SK-N-SH treated with all-trans-retinoic acid at 6 μM for 48 hours (cell line): ENCODE measurements at regions not wholly inside any gene's neighbourhood (a gene's known extent, or its start where the extent isn't known, plus 50 kb on each side); places are given as distances from the start of the nearest gene placed in this dataset.

ENCODE experiments used
- ATAC-seq: fragments of 200-7000 bp; cut with Tn5 transposase; 3 replicates; pipeline ENCODE4 v1.9.1; 2020; ENCODE audit warnings: mild to moderate bottlenecking, moderate library complexity
- ARNTL ChIP-seq: fragments of 450-650 bp; formaldehyde crosslinking; IDR thresholded peaks from 2 replicates; pipeline ENCODE4 v1.5.0; 2020; ENCODE audit warnings: low read depth, mild to moderate bottlenecking, moderate library complexity, borderline replicate concordance
- BACH2 ChIP-seq: fragments of 250-450 bp; sonication (Bioruptor Pico); IDR thresholded peaks from 2 replicates; pipeline ENCODE4 v1.9.0; 2021; ENCODE audit warnings: mild to moderate bottlenecking, borderline replicate concordance
- CREB5 ChIP-seq: fragments of 250-450 bp; sonication (Bioruptor Pico); IDR thresholded peaks from 2 replicates; pipeline ENCODE4 v1.5.1; 2020; ENCODE audit warnings: low read depth, mild to moderate bottlenecking, moderate library complexity
- CSDC2 ChIP-seq: fragments of 250-450 bp; sonication (Bioruptor Pico); IDR thresholded peaks from 2 replicates; pipeline ENCODE4 v1.5.0; 2020; ENCODE audit warnings: mild to moderate bottlenecking, moderate library complexity
- CSRNP3 ChIP-seq: fragments of 250-450 bp; sonication (Bioruptor Pico); IDR thresholded peaks from 2 replicates; pipeline ENCODE4 v1.5.1; 2021; ENCODE audit warnings: mild to moderate bottlenecking, moderate library complexity
- GLIS3 ChIP-seq: fragments of 250-450 bp; sonication (Bioruptor Pico); IDR thresholded peaks from 2 replicates; pipeline ENCODE4 v1.5.0; 2020; ENCODE audit warnings: mild to moderate bottlenecking, moderate library complexity
- ISL1 ChIP-seq: fragments of 250-450 bp; sonication (Bioruptor Pico); IDR thresholded peaks from 2 replicates; pipeline ENCODE4 v2.1.2; 2022; ENCODE audit warnings: mild to moderate bottlenecking, moderate library complexity
- OSR1 ChIP-seq: fragments of 250-450 bp; sonication (Bioruptor Pico); IDR thresholded peaks from 2 replicates; pipeline ENCODE4 v1.8.0; 2022; ENCODE audit warnings: moderate library complexity, mild to moderate bottlenecking, inconsistent platforms
- POU6F1 ChIP-seq: fragments of 250-450 bp; sonication (Bioruptor Pico); IDR thresholded peaks from 2 replicates; pipeline ENCODE4 v1.8.0; 2021; ENCODE audit warnings: low read depth, mild to moderate bottlenecking, moderate library complexity, borderline replicate concordance
- PPARA ChIP-seq: fragments of 250-450 bp; sonication (Bioruptor Pico); IDR thresholded peaks from 2 replicates; pipeline ENCODE4 v1.5.0; 2020; ENCODE audit warnings: mild to moderate bottlenecking, borderline replicate concordance
- RARB ChIP-seq: fragments of 250-450 bp; sonication (Bioruptor Pico); IDR thresholded peaks from 2 replicates; pipeline ENCODE4 v1.8.0; 2021; ENCODE audit warnings: mild to moderate bottlenecking, moderate library complexity
- SNAI2 ChIP-seq: fragments of 250-450 bp; sonication (Bioruptor Pico); IDR thresholded peaks from 2 replicates; pipeline ENCODE4 v1.5.0; 2020; ENCODE audit warnings: mild to moderate bottlenecking, moderate library complexity
- TCF4 ChIP-seq: fragments of 250-450 bp; sonication (Bioruptor Pico); IDR thresholded peaks from 2 replicates; pipeline ENCODE4 v1.8.0; 2021; ENCODE audit warnings: mild to moderate bottlenecking, moderate library complexity, borderline replicate concordance
- TOX ChIP-seq: fragments of 250-450 bp; sonication (Bioruptor Pico); IDR thresholded peaks from 2 replicates; pipeline ENCODE4 v1.8.0; 2021; ENCODE audit warnings: mild to moderate bottlenecking, moderate library complexity, borderline replicate concordance
- TSHZ2 ChIP-seq: fragments of 250-450 bp; sonication (Bioruptor Pico); IDR thresholded peaks from 2 replicates; pipeline ENCODE4 v1.5.0; 2020; ENCODE audit warnings: mild to moderate bottlenecking, moderate library complexity
- ZC3H10 ChIP-seq: fragments of 250-450 bp; sonication (Bioruptor Pico); IDR thresholded peaks from 2 replicates; pipeline ENCODE4 v1.5.1; 2021; ENCODE audit warnings: mild to moderate bottlenecking, moderate library complexity
- ZFP3 ChIP-seq: fragments of 250-450 bp; sonication (Bioruptor Pico); IDR thresholded peaks from 2 replicates; pipeline ENCODE4 v1.5.0; 2020; ENCODE audit warnings: mild to moderate bottlenecking, moderate library complexity
- ZFP30 ChIP-seq: fragments of 450-650 bp; formaldehyde crosslinking; IDR thresholded peaks from 2 replicates; pipeline ENCODE4 v1.5.0; 2022; ENCODE audit warnings: mild to moderate bottlenecking, moderate library complexity
- ZNF565 ChIP-seq: fragments of 450-650 bp; formaldehyde crosslinking; conservative IDR thresholded peaks from 2 replicates; pipeline ENCODE4 v1.5.0; 2020; ENCODE audit warnings: low read depth, mild to moderate bottlenecking, moderate library complexity
- ZNF8 ChIP-seq: fragments of 450-650 bp; formaldehyde crosslinking; IDR thresholded peaks from 2 replicates; pipeline ENCODE4 v1.5.0; 2020; ENCODE audit warnings: mild to moderate bottlenecking, moderate library complexity

- ATAC-seq, result no peak; the same call in 1 of the 3 replicates
Observed at GRCh38 chr4:124189545-124189944, 523.0 kb downstream of the ANKRD50 start.

GRCh38 chr4:124191329-124191728 is 521.2 kb downstream of the ANKRD50 start:
- no peak for ATAC-seq
- no peak for TF ChIP-seq GLIS3 (CRISPR knock-in tag)
- TF ChIP-seq BACH2 (CRISPR knock-in tag), result no peak
- TF ChIP-seq ZC3H10, result no peak
- no peak for TF ChIP-seq TCF4 (CRISPR knock-in tag)
- TF ChIP-seq CSDC2 (CRISPR knock-in tag), result no peak
- no peak for TF ChIP-seq ZNF565

More at GRCh38 chr4:124189545-124189944, 523.0 kb downstream of the ANKRD50 start:
- 0 out of 2 replicates have a peak, but pooled peaks have one; percentile 38 for TF ChIP-seq TOX
- no peak for TF ChIP-seq CREB5 (CRISPR knock-in tag)

- ATAC-seq, result no peak
Observed at GRCh38 chr4:124192544-124192943, 520.0 kb downstream of the ANKRD50 start.

GRCh38 chr4:124199185-124199584 is 513.3 kb downstream of the ANKRD50 start:
- ATAC-seq, result no peak
- no peak for TF ChIP-seq ZNF565
- TF ChIP-seq POU6F1, result no peak
- TF ChIP-seq GLIS3 (CRISPR knock-in tag), result no peak
- no peak for TF ChIP-seq TSHZ2 (CRISPR knock-in tag)
- no peak for TF ChIP-seq ZFP3 (CRISPR knock-in tag)
- TF ChIP-seq ZNF8 (CRISPR knock-in tag), result no peak
- no peak for TF ChIP-seq ISL1 (CRISPR knock-in tag)
- TF ChIP-seq TOX, result no peak
- TF ChIP-seq ZC3H10, result no peak
- TF ChIP-seq OSR1 (CRISPR knock-in tag), result no peak
- no peak for TF ChIP-seq PPARA
- no peak for TF ChIP-seq CSDC2 (CRISPR knock-in tag)
- TF ChIP-seq ZFP30 (CRISPR knock-in tag), result no peak
- no peak for TF ChIP-seq RARB
- TF ChIP-seq CREB5 (CRISPR knock-in tag), result no peak
- no peak for TF ChIP-seq BACH2 (CRISPR knock-in tag)
- TF ChIP-seq TCF4 (CRISPR knock-in tag), result no peak
- TF ChIP-seq ARNTL (CRISPR knock-in tag), result no peak
- no peak for TF ChIP-seq CSRNP3 (CRISPR knock-in tag)

More at GRCh38 chr4:124192544-124192943, 520.0 kb downstream of the ANKRD50 start:
- TF ChIP-seq TCF4 (CRISPR knock-in tag) (no peak), SNAI2 (CRISPR knock-in tag) (no peak), TSHZ2 (CRISPR knock-in tag) (no peak), GLIS3 (CRISPR knock-in tag) (no peak)
